ENCODE measurements at regions not wholly inside any gene's neighbourhood (a gene's known extent, or its start where the extent isn't known, plus 50 kb on each side); places are given as distances from the start of the nearest gene placed in this dataset.

GRCh38 chr22:49290711-49291110 is 537.0 kb downstream of the BRD1 start:
- TF ChIP-seq ZFX (IDR thresholded peaks at IDR 0.05; ENCODE audit: borderline replicate concordance), result no peak
- TF ChIP-seq, protein P1, sequence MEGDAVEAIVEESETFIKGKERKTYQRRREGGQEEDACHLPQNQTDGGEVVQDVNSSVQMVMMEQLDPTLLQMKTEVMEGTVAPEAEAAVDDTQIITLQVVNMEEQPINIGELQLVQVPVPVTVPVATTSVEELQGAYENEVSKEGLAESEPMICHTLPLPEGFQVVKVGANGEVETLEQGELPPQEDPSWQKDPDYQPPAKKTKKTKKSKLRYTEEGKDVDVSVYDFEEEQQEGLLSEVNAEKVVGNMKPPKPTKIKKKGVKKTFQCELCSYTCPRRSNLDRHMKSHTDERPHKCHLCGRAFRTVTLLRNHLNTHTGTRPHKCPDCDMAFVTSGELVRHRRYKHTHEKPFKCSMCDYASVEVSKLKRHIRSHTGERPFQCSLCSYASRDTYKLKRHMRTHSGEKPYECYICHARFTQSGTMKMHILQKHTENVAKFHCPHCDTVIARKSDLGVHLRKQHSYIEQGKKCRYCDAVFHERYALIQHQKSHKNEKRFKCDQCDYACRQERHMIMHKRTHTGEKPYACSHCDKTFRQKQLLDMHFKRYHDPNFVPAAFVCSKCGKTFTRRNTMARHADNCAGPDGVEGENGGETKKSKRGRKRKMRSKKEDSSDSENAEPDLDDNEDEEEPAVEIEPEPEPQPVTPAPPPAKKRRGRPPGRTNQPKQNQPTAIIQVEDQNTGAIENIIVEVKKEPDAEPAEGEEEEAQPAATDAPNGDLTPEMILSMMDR (IDR thresholded peaks at IDR 0.05), result no peak
- H3K27ac ChIP-seq, result no peak overlapping the region

GRCh38 chr22:49289822-49290679 is 537.6 kb downstream of the BRD1 start:
- H3K27ac ChIP-seq, result no peak overlapping the region
- TF ChIP-seq ZFX (IDR thresholded peaks at IDR 0.05; ENCODE audit: borderline replicate concordance), result no peak
- TF ChIP-seq, protein P1 (IDR thresholded peaks at IDR 0.05), result no peak

DNA sequence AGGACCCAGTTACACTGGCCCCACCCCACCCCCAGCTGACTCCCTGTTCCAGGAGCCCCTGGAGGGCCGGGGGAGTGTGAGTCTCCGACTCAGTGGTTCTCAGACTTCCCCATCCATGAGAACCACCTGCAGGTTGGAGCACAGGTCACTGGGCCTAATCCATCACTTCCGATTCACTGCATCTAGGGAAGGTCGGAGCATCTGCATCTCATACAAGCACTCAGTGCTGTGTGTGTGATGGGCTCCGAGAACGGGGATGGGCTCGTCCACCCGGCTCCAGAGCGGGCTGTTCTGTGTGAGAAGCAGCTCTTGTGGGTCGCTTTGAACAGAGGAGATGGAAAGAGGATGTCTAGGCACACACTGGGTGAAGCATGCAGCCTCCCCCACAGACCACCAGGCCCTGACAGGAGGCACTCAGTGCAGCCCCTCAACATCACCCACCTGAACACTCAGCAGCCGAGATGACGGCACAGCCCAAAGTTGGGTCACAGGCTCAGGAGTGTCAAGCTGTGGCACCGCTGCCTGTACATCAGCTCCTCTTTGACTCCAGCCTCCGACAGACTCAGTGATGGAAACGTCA is 541.4 kb downstream of the BRD1 start:
- no peak for TF ChIP-seq ZFX (IDR thresholded peaks at IDR 0.05; ENCODE audit: borderline replicate concordance)
- TF ChIP-seq, protein P1 (IDR thresholded peaks at IDR 0.05), result no peak
- no peak overlapping the region for H3K27ac ChIP-seq

- no peak for TF ChIP-seq ZFX (IDR thresholded peaks at IDR 0.05; ENCODE audit: borderline replicate concordance)
- TF ChIP-seq, protein P1 (IDR thresholded peaks at IDR 0.05), result no peak
- no peak overlapping the region for H3K27ac ChIP-seq
Observed at GRCh38 chr22:49284931-49285330, 542.7 kb downstream of the BRD1 start.

- H3K27ac ChIP-seq, result no peak overlapping the region
Observed at GRCh38 chr22:49284056-49284784, 543.5 kb downstream of the BRD1 start.

DNA sequence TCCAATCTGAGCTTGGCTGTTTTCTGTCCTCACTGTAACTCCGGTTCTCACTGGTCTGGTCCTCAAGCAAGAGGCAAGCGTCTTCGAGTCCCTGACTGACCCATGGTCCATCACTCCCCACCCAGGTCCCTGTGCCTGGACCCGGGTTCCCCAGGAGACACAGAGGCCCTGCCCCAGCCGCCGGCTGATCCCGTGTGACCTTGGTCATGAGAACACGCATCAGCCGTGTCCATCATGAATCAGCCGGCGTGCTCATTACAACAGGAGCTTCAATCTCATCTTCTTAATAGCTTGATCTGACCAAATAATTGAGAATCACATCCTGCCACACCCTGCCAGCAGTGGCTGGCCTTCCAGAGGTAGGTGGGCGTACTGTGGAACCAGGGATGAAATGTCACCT is 545.1 kb downstream of the BRD1 start:
- TF ChIP-seq ZFX (IDR thresholded peaks at IDR 0.05; ENCODE audit: borderline replicate concordance), result no peak
- TF ChIP-seq, protein P1 (IDR thresholded peaks at IDR 0.05), result no peak

More at GRCh38 chr22:49284056-49284784, 543.5 kb downstream of the BRD1 start:
- TF ChIP-seq, protein P1 (IDR thresholded peaks at IDR 0.05), result no peak
- no peak for TF ChIP-seq ZFX (IDR thresholded peaks at IDR 0.05; ENCODE audit: borderline replicate concordance)

More for the DNA sequence above, 545.1 kb downstream of the BRD1 start:
- no peak overlapping the region for H3K27ac ChIP-seq
